Ovary (tissue), 3 donors: ENCODE measurements at regions not wholly inside any gene's neighbourhood (a gene's known extent, or its start where the extent isn't known, plus 50 kb on each side); places are given as distances from the start of the nearest gene placed in this dataset.

Source experiments
- CTCF ChIP-seq, 3 donors: fragments of 450-650 bp in 2 of 3; fragments of 200-600 bp in 1 of 3; IDR thresholded peaks; one replicate each; pipeline versions ENCODE4 v1.5.1 to v1.8.0; 2016 to 2022; ENCODE audit warnings: antibody characterized with exemption in 3 of 3, mild to moderate bottlenecking in 1 of 3
- EP300 ChIP-seq: sonication (generic); formaldehyde crosslinking; IDR thresholded peaks from one replicate; pipeline ENCODE4 v1.6.1; 2017; ENCODE audit warnings: antibody characterized with exemption
- POLR2A ChIP-seq: fragments of 450-650 bp; IDR thresholded peaks from one replicate; pipeline ENCODE4 v1.6.1; 2017; ENCODE audit warnings: antibody characterized with exemption, mild to moderate bottlenecking, moderate library complexity
- donor health status: DM: no; HTN: no; CAD: no.

- TF ChIP-seq CTCF (IDR thresholded peaks at IDR 0.05) (no peak), POLR2A (no peak), EP300 (no peak)
Observed at GRCh38 chr12:98422812-98423211, 92.6 kb upstream of the TMPO start.
